ENCODE measurements at regions not wholly inside any gene's neighbourhood (a gene's known extent, or its start where the extent isn't known, plus 50 kb on each side); places are given as distances from the start of the nearest gene placed in this dataset.
A peak's percentile ranks its signal among the peaks of the same experiment; 100 is the strongest.

DNA sequence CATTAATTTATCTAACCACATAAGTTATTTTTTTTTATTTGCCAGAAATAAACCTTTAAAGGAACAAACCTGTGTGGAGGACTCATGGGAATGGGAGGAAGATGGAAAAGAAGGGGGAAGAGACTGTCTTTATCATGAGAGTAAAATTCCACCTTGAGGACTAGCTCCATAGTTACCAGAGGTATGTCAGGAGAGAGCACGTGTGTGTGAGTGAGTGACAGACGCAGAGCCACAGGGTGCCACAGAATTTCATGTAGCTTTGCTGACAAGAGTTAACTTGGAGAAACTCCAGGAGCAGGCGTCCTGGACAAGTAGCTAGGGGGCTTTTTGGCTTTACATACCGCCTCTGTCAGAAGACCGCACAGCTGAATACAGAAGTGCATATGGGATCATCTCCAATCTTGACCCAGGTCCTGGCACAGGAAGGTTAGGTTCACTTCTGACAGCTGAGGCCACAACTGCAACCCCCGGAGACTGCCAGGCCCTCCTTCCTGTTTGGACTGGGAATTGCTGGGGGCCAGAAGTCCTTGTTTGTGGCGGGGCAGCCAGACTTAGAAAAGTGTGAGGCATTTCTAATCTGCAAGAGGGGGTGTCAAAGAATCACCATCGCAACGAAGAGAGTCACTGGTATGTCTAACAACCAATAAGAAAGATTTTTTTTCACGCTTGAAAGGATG is 197.8 kb upstream of the TPM1 start:
- no peak overlapping the region for H3K4me3 Mint-ChIP-seq (ENCODE audit: unreplicated experiment)
- no peak for DNase-seq (ENCODE audit: extremely low spot score, unreplicated experiment)
- peaks cover 87% of the 10 kb centered on the region for H3K4me1 Mint-ChIP-seq (ENCODE audit: unreplicated experiment)
- peak overlapping the region; percentile 48 for H3K27ac Mint-ChIP-seq (ENCODE audit: unreplicated experiment)
- H3K36me3 Mint-ChIP-seq (ENCODE audit: unreplicated experiment) = peaks cover 2% of the 10 kb centered on the region
- no peaks in the 10 kb centered on the region for H3K27me3 Mint-ChIP-seq (ENCODE audit: unreplicated experiment)
- TF ChIP-seq, protein P1, sequence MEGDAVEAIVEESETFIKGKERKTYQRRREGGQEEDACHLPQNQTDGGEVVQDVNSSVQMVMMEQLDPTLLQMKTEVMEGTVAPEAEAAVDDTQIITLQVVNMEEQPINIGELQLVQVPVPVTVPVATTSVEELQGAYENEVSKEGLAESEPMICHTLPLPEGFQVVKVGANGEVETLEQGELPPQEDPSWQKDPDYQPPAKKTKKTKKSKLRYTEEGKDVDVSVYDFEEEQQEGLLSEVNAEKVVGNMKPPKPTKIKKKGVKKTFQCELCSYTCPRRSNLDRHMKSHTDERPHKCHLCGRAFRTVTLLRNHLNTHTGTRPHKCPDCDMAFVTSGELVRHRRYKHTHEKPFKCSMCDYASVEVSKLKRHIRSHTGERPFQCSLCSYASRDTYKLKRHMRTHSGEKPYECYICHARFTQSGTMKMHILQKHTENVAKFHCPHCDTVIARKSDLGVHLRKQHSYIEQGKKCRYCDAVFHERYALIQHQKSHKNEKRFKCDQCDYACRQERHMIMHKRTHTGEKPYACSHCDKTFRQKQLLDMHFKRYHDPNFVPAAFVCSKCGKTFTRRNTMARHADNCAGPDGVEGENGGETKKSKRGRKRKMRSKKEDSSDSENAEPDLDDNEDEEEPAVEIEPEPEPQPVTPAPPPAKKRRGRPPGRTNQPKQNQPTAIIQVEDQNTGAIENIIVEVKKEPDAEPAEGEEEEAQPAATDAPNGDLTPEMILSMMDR (IDR thresholded peaks at IDR 0.05) = no peak
- H3K9me3 Mint-ChIP-seq (ENCODE audit: unreplicated experiment) = no peaks in the 10 kb centered on the region

DNA sequence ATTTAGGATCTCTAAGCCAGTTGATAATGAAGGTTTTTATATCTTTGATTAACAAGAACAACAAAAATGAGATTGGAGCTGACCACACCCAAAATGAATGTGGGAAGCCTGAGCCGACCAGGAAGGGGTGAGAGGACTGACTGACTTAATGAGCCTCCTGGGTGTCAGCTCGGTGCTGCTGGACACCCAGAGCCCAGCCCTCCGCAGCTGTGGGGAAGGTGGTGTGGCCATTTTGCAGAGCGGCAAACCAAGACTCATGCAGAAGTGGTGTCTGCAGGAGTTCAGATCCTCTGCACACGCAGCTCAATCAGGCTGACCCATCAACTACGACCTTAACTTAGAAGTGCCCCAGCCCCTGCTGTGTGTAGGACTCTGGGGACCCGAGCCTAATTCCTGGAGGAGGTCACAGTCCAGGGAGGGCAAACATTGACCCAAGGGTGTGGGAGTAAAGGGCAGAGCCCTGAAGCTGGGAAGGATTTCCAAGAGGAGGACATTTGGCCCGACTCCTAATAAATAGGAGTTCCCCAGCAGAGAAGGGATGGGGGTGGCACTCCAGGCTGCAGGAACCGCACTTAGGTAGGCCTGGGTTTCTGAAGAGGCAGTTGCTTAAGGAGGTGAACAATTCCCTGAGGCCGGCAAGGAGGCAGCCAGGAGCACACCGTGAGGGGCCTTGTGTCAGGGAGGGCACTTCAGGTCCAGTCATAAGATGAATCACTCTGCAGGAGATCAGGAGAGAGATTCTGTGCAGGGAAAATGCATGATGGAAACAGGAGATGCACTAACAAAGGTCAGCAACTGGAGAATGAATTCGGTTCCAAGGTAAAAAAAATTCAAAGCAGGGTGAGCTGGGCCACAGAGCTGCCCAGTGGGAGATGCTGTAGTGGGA is 197.1 kb upstream of the TPM1 start:
- no peak overlapping the region for H3K4me3 Mint-ChIP-seq (ENCODE audit: unreplicated experiment)
- H3K27ac Mint-ChIP-seq (ENCODE audit: unreplicated experiment) = peak overlapping the region; percentile 48
- no peaks in the 10 kb centered on the region for H3K9me3 Mint-ChIP-seq (ENCODE audit: unreplicated experiment)
- H3K4me1 Mint-ChIP-seq (ENCODE audit: unreplicated experiment) = peaks cover 95% of the 10 kb centered on the region
- DNase-seq (ENCODE audit: extremely low spot score, unreplicated experiment) = no peak
- H3K36me3 Mint-ChIP-seq (ENCODE audit: unreplicated experiment) = no peaks in the 10 kb centered on the region
- no peaks in the 10 kb centered on the region for H3K27me3 Mint-ChIP-seq (ENCODE audit: unreplicated experiment)
- TF ChIP-seq, protein P1 (IDR thresholded peaks at IDR 0.05) = no peak

DNA sequence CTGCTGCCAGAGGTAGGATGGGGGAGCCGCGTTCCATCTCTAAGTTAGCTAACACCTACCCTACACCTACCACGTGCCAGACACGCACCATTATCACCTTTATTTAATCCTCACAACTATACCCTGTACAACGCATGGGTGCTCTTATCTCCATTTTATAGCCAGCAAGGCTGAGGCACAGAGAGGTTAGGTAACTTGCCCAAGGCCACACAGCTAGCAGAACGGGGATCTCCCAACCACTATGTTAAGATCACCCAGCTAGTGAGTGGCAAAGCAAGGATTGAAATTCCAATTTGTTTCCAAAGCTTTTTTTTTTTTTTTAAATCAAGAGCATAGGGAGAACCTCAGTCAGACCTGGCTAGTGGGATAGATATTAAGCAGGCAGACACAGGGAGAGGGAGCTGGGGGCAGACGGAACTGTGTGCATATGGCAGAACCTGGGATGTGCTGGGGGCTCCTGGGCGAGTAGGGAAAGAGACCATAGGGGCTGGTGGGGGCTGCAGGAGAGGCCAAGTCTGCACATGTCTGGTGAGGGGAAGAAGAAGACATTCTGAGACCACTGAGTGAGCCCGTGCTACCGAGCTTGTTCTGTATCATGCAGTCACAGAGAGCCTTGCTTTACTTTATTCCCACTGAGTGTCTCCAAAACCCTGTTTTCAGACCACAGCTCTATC is 196.3 kb upstream of the TPM1 start:
- Mint-ChIP-seq H3K4me1 (ENCODE audit: unreplicated experiment) (peaks cover 96% of the 10 kb centered on the region), H3K27me3 (ENCODE audit: unreplicated experiment) (no peaks in the 10 kb centered on the region), H3K9me3 (ENCODE audit: unreplicated experiment) (no peaks in the 10 kb centered on the region), H3K27ac (ENCODE audit: unreplicated experiment) (no peak overlapping the region), H3K36me3 (ENCODE audit: unreplicated experiment) (no peaks in the 10 kb centered on the region), H3K4me3 (ENCODE audit: unreplicated experiment) (no peak overlapping the region)
- no peak for DNase-seq (ENCODE audit: extremely low spot score, unreplicated experiment)
- TF ChIP-seq, protein P1 (IDR thresholded peaks at IDR 0.05) = no peak

DNA sequence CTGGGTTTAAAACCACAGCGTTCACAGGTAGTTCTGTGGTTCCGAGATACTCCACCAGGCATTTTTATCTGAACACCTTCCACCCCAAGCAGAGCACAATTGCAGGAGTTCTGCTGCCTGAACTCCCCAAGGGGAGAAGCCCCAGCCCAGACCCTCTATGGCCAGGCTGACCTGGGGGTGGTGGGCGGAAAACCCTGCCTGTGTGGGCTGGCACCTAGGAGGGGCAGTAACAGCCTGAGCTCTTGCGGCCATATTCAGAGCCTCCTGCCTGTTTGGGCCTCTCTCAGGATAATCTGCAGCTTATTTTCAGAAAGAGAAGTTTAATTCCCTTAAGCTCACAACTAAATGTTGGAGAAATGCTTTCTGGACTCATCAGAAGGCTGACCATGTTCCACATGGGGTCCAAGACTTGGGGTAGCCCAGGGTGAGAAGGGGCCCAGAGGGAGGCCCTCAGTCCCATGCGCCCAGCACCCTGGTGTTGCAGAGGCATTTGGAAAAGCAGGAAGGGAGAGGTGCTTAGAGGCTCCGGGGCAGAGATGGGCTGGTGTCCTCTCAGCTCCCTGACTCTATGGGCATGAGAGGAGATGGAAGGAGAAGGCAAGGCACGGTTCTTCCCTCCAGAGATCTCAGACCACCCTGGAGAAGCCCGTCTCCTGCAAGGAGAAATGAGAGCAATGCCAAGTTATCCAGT is 195.6 kb upstream of the TPM1 start:
- Mint-ChIP-seq H3K36me3 (ENCODE audit: unreplicated experiment) (no peaks in the 10 kb centered on the region), H3K27ac (ENCODE audit: unreplicated experiment) (peak overlapping the region; percentile 52), H3K4me3 (ENCODE audit: unreplicated experiment) (no peak overlapping the region), H3K9me3 (ENCODE audit: unreplicated experiment) (no peaks in the 10 kb centered on the region), H3K27me3 (ENCODE audit: unreplicated experiment) (no peaks in the 10 kb centered on the region), H3K4me1 (ENCODE audit: unreplicated experiment) (peaks cover 94% of the 10 kb centered on the region)
- TF ChIP-seq, protein P1 (IDR thresholded peaks at IDR 0.05) = no peak
- DNase-seq (ENCODE audit: extremely low spot score, unreplicated experiment) = no peak

Measured in osteocyte (in vitro differentiated cells).